Activated CD4-positive, alpha-beta T cell treated with anti-CD3 and anti-CD28 coated beads, Interleukin-2, amount 50 U/mL, for 1 hour (primary cell): ENCODE measurements at regions not wholly inside any gene's neighbourhood (a gene's known extent, or its start where the extent isn't known, plus 50 kb on each side); places are given as distances from the start of the nearest gene placed in this dataset.
"Not testable (repeated sequence)": the region's sequence is repeated elsewhere in the genome, so short reads cannot be mapped to it uniquely, and the experiment has no call there.

ENCODE experiments used
- DNase-seq: peaks from one replicate; pipeline ENCODE4 v3.0.0-alpha.2; 2020

DNA sequence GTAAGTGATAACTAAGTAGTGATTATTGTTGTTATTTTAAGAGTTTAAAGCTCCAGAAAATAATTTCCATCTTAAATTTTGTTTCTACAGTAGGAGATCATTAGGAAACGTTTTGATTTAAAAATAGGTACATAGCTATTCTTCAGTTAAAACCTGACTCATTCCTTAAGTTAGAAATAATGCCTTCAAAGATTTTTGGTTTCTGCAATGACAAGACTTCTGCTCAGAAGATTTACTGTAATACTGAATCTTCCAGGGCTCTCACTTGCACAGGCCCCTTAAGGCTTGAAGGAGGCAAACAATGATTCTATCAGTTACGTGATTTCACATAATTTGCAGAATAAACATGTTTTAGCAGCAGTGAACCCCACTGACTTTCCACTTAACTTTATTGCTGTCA is 333.7 kb downstream of the RAD51AP2 start:
- DNase-seq = no peak

DNA sequence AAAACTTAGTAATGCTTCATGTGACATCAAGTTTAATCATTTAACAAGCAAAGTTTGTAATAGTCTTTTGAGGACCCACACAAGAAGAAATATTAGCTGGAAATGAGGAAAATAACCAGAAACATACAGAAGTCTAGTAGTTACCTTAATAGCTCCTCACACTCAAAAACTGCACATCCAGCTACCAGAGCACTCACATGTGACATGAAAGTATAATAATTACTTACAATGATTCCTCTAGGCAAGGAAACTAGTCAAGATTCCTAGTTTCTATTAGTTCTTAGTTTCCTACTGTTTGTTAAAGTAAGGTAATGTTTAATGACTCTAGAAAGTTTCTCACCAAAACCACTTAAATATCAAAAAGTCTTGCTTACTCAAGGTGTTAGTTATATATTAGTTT is 335.8 kb downstream of the RAD51AP2 start:
- no peak for DNase-seq

DNA sequence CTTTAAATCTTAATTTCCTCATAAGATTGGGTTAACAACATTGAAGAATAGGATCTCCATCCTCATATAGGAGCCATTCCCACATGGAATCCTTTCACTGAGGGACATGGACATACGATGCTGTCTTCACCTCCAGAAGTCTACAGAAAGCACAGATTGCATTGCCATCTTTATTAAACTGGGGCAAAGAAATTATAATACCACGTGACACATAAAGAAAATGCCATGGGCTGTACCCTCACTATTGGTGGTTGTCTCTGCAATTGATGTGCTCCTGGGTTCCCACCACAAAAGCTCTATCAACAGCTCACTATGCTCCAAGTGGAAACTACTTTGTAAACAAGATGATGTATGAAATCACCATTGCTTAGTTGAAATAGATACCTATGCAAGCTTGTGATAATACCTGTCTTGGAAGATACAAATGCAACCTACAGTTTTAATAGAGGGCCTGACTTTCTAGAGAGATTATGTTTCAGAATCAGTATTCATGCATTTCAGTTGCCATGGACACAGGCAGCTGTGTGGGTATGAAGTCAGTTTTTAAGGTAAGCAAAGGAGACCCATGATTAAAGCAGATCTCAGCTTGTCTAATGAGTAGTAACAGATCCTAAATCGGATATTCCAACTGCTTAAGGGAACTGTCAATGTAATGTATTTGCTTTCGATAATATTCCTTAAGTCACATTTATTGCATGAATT is 337.0 kb downstream of the RAD51AP2 start:
- DNase-seq = no peak

DNA sequence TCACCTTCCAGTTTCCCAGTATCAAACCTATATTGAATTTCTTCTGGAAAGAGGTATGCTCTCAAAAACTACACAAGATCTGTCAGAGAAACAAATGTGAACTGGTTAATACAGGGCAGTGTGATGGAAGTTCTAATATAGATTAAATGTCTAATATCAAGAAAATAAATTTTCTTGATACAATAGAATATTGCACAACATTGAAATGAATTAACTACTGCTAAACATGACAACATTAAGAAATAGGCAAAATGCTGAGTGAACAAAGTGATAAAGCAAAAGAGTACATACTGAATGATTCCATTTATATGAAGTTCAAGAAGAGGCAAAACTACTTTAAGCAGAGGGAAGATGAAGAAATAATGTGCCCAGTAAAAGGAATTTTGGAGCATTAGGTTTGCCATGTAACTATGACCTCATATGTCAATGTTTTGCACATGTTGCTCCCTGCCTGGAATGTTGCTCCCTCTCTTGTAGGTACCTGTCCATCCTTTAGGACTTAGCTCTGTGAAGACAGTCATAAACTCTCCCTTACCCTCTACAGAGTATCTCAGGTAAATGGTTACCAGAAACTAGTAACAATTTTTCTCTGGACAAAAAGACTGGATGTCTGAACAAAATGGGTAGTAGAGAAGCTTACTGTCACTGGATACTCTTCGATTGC is 339.0 kb downstream of the RAD51AP2 start:
- DNase-seq = no peak

DNA sequence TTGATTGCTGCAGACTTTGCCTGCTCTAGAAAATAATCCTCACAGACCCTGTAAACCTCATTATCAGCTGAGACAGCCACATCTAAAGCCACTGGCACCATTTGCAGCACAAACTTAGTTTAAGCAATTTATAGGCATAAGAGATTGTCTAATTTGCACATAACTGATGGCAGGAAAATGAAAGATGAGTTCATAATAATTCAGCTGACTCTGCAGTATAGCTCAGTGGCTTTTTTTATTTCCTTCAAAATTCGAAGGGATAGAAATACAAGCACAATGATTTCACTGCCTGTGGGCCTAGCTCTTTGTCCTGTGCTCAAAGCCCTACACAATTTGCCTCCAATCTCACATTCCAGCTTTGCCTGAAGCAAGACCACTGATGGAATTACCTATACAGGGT is 341.2 kb downstream of the RAD51AP2 start:
- DNase-seq = no peak

DNA sequence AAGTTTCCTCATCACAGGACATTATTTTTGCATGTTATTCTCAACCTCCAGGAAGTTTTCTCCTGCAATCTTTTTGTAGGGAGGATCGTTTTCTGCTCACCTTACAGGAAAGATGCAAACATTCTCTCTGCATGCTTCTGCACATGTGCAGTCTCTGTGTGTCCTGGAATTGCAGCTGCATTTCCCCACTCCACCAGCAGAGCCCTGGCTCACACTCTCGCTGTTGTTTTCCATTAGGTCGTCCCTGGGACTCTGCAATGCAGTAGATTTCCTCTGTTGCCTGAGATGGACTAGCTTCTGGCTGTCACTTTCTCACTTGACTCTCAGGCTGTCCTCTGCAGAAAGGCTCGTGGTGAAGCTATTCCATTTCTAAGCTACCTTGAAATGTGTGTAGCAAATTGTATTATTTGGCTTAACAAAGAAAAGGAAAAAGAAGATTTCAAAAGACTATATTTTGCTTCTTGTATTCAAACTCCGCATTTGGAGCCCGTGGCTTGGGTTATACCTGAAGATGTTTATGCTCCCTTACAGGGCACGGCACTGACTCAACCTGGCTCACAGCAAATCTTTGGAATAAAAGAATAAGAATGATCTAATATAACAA is 346.7 kb downstream of the RAD51AP2 start:
- no peak for DNase-seq

DNA sequence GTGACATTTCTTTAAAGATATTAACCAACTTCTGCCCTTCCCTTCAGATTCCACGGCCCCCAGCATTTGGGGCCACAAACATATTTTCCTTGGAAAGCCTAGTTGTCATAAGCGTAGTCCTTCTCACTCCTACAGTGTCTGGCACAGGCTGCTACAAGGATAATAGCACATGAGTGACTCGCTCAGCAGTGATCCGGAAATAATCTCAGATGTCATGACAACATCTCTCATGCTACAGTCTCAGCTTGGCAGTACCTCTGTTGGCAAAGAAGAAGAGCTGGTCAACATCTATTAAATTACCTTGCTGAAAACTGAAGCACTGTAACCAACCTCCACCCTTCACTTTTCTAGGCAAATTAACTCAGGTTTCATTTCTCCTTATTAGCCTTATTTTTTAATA is 351.7 kb downstream of the RAD51AP2 start:
- no peak for DNase-seq

DNA sequence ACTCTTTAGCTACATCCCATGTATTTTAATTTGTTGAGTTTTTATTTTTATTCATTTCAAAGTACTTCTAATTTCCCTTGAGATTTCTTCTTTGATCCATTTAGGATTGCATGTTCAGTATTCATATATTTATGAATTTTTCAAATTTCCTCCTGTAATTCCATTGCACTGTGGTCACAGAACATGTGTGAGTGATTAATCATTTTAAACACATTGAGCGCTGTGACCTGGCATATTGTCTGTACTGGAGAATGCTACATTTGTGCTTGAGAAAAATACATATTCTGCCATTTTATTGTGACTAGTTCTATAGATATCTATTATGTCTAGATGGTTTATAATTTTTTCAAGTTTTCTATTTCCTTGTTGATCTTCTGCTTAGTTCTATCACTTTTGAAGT is 353.7 kb downstream of the RAD51AP2 start:
- DNase-seq = no peak

DNA sequence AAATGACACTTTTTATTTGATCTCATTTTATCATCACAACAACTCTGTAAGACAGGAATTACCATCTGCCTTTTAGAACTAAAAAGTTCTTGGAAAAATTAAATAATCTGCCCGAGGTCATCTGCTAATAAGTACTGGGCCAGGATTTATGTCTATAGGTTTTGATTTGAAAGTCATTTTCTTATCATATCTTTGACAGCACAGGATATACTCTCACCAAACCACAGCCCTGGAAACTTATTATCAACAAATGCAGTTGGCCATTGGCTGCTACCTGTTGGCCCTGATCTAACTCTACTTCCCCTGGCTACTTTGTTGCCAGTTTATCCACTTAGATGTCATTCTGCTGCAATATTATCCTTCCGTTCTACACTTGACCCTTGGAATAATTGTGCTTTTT is 354.6 kb downstream of the RAD51AP2 start:
- no peak for DNase-seq

DNA sequence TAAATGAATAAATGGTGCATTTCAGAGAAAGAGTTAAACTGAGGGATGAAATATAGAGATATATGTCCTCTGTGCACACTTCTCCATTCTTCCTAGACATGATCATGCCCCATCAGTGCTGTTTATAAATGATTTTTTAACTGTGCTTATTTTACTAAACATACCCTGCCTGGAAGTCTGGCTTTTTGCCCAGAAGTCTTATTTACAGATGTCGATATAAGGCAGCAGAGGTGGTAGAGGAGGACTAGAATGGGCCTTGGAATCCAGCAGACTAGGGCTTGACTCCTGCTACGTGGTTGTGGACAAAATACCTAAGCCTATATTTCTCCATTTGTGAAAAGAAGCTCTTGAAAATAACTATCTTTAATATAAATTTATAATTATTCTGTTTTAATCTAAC is 355.5 kb downstream of the RAD51AP2 start:
- no peak for DNase-seq

DNA sequence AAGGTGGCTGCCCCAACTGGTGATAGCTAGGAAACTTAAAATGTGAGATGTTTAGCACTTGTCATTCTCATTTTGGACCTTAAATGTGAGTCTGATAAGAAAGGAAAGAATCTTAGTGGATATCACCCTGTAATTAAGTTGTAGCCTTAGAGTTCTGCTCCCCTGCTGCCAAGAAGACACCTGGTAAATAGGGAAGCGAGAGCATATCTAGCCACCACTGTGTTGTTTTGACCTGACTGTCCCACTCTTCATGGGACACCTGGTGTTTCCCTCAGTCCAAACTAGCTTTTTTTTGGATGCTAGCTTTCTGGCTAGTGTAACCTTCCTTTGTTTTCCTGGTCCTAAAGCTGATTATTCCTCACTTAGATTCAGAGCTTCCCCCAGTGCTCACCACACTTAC is 357.6 kb downstream of the RAD51AP2 start:
- DNase-seq = no peak

DNA sequence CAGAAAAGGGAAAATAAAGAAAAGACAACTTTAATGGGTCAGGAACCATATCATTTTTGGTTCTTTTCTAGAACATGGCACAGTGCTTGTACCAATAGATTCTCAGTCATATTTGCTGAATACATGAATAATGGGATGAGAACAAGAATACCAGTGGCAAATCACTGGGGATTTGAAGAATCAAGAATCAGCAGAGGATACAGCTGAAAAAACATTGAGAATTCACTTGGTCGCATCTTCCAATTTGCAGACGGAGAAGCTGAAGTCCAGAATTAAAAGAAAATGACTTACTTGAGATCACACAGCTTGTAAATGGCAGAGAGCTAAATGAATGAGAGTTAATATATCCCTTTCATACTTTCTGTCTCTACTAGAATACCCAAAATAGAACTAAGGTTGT is 362.2 kb downstream of the RAD51AP2 start:
- no peak for DNase-seq

DNA sequence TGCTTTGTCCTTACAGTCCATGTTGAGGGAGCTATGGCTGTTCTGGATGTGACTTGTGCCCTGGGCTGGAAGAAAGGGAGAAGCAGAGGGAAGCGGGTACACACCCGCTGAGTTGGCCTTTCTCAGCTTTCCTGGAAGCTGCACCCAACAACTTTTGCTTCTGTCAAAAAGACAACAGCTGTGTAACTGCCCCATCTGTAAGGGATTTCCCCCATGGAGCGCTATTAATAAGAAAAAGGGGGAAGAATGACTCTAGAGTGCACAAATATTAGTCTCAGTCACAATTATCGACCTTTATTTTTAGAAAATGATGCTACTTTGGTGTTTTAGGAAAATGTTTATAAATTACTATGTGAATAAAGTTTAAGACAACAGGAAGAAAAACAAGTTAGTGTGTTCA is 368.3 kb downstream of the RAD51AP2 start:
- DNase-seq = no peak

DNA sequence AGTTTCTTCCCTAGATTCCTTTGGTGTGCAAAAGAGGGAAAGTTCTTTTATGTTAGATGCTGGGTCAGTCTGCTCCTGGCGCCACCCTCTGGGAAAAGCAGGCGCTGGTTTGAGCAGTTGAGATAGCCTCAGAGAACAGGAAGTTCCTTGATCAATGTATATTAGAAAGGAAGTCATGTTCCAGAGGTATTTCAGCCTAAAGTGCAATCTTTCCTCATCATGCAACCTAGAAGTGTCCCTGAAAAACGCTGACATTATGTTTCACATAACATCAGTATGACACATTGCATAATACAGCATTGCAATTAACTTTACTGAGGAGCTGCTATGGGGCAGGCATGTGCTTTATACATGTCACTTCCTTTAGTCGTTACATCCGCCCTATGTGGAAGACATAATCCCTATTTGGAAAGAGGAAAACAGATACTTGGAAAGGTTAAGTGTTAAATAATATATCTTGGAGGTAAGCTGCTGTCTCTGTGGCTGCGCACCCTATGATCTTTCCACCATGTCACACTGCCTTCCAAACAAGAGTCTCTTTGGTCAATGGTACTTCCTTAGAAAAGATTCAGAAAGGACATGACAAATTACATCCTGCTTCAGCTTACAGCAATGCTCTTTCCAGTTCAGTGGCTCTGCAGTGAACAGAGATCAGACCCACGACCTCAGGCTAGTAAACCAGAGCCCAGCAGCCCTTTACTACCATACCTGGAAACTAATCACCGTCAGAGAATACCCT is 369.7 kb downstream of the RAD51AP2 start:
- DNase-seq = no peak

DNA sequence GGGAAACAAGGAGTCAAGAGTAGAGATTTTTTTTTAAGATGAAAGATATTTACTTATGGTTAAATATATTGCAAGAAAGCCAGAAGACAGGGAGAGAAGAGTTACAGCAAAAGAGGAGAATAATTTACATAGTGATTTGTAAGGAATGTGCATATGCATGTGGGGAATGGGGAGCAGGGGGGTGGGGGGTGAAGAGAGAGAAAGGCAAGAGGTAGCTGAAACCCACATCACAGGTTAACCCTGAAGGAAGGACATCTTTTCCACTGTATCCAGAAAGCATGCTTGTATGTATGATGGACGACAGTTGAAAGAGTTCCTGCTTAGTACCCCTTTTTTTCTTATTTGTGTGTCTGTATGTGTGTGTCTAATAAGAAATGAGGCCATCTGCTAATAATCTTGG is 371.9 kb downstream of the RAD51AP2 start:
- DNase-seq = no peak

DNA sequence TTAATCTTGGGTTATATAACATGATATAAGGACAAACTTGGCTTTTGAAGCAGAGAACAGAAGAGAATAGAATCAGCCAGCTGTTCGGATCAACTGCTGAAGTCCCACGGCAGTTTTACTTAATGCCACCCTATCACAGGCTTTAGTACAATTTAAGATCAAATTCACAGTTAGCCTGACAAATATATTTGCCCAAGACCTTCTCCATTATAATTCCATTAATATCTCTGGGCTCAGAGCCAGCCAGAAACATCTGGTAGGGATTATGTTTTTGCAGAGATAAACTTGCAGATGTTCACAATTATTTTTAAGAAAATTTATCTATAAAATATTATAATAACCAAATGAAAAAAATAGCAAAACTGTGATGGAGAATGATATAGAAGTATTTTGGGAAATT is 381.4 kb downstream of the RAD51AP2 start:
- no peak for DNase-seq

DNA sequence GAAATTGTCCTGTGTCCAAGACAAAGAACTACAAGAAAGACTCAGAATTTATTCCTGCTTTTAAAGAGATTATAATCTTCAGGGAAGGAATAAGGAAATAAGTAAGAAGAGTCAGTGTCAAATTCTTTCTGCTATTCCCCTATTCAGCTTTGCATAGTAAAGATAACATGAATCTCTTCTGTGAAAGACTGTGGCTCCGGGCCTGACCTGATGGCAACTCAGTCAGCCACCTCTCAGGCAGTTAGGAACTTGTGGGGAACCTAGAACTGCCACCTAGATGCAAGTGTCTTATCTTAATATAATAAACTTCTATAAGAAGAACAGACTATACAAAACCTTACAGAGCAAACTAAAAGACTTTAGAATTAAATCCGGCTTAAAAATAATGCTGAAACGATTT is 382.0 kb downstream of the RAD51AP2 start:
- DNase-seq = no peak

DNA sequence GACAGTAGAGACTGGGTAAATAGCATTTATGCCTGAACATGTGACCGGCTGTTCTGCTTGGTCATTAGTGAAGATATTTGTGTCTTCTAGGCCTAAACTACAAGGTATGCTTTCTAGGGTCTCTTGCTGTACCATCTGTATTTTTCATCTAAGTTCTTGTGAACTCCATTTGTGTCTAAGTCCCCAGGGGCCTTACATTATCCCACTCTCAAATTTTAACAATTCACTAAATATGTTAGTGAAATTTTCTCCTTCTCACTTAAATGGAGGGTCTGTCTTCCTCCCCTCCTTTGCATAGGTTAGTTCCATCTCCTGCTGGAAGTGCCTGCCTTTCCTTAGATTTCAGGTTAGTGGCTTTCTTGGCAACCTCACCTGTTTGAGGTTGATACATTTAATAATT is 382.6 kb downstream of the RAD51AP2 start:
- no peak for DNase-seq

DNA sequence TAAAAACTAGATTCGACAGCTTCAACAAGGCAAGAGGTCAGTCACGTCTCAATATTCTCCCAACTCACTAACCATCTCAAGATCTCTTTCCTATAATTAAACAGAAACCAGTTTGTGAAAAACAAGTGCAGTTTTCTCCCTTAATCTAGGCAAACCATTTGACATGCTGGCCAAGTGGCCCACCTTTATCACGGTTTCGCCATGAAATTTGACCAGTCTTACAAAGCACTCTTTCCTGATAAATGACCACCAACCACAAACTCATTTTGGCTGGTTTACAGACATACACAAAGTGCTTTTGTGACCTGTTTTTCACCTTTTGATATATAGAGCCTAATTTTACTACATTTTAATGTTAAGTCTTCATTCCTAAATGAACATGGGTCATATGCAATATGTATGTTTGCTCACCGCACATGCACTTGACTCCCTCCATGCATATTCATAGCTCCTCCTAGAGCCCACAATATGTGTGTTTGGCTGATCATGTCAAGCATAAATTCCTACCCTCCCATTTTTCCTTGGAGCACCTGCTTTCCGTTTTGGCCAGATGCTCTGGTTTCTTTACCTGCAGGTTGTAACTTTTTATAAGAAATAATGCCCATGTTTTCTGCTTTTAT is 385.1 kb downstream of the RAD51AP2 start:
- DNase-seq = no peak

DNA sequence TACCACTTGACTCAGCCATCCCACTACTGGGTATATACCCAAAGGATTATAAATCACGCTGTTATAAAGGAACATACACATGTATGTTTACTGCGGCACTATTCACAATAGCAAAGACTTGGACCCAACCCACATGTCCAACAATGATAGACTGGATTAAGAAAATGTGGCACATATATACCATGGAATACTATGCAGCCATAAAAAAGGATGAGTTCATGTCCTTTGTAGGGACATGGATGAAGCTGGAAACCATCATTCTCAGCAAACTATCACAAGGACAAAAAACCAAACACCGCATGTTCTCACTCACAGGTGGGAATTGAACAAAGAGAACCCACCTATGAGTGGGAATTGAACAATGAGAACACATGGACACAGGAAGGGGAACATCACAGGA is 387.6 kb downstream of the RAD51AP2 start:
- not testable (repeated sequence) for DNase-seq

DNA sequence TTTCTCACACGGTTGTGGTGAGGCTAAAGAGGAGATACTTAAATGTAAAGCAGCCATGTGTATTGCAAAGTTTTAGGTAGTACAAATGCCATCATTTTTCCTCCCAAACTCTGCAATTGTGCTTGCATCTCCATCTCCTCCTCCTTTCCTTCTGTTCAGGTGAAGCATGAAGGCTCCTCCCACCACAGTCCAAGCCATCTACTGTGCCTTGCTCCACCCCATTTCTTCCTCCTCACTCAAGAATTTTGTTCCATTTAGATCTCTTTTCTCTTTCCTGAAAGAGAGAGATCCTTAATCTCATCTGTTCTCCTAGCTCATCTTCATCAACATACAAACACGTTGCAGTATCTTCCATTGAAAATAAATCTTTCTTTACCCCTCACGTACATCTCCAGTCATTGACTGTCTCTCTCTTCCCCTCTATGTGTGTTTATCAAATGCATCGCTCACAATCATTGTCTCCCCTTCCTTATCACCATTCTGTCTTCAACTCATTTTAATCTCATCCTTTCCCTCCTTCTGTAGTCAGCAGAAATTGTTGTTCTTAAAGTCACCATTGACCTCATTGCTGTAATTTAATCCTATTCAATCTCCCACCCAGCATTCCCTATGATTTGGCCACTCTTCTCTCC is 392.1 kb downstream of the RAD51AP2 start:
- no peak for DNase-seq

DNA sequence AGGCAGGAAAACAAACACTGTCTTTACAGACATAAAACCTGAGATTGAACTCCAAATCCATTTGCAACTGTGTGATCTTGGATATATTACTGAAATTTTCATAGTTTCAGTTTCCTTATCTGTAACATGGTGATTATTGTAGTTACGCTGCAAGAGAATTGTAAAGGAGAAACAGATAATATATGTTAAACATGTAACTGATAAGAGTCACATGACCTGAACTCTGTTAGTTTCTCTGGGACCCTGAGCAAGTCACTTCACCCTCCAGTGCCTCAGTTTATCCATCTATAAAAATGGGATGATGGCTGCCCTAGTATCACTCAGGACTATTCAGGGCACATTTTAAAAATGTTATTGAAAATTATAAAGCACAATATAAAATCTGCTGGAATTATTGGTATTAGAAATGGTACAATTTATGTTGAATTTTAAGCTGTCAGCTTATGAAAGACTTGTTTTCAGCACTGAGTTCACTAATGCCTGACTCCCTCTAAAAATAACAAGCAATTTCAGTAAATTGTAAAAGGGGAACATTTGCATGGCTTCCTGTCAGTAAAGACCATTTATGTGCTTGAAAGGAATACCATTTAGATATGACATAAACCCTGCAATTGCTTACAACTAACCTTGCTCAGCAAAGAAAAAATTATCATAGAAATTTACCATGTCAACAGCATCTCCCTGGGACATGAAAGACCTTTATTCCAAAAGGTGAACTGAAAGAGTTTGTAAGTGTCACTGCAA is 393.5 kb downstream of the RAD51AP2 start:
- DNase-seq = no peak
